ENCODE measurements at regions not wholly inside any gene's neighbourhood (a gene's known extent, or its start where the extent isn't known, plus 50 kb on each side); places are given as distances from the start of the nearest gene placed in this dataset.

- no peak overlapping the region for H3K4me3 ChIP-seq (ENCODE audit: insufficient read depth, low read depth, low read length)
- TF ChIP-seq CTCF (IDR thresholded peaks at IDR 0.05; ENCODE audit: insufficient read depth, low read depth, low read length) (no peak), EZH2 (IDR thresholded peaks at IDR 0.05; ENCODE audit: insufficient read depth, low read length) (no peak)
- H3K79me2 ChIP-seq (ENCODE audit: insufficient read depth, low read length) = no peaks in the 10 kb centered on the region
- H3K36me3 Mint-ChIP-seq (ENCODE audit: low read depth, unreplicated experiment) = no peaks in the 10 kb centered on the region
- H3K27me3 Mint-ChIP-seq (ENCODE audit: low read depth, unreplicated experiment) = peaks cover 2% of the 10 kb centered on the region
- FAIRE-seq (no peak), DNase-seq (ENCODE audit: low read depth) (no peak)
- no peak overlapping the region for H3K27ac Mint-ChIP-seq (ENCODE audit: unreplicated experiment)
- H3K4me1 Mint-ChIP-seq (ENCODE audit: low read depth, unreplicated experiment) = peaks cover 5% of the 10 kb centered on the region
- H3K9ac ChIP-seq (ENCODE audit: low read length) = no peak overlapping the region
- no peaks in the 10 kb centered on the region for H3K27me3 ChIP-seq (ENCODE audit: insufficient read depth, low read length)
- no peak overlapping the region for H3K27ac ChIP-seq (ENCODE audit: low read depth, low read length)
- no peaks in the 10 kb centered on the region for H3K4me1 ChIP-seq (ENCODE audit: insufficient read depth, low read length)
- no peak overlapping the region for H3K4me2 ChIP-seq (ENCODE audit: low read length)
- H3K9me3 ChIP-seq (ENCODE audit: insufficient read depth, low read depth, low read length) = no peaks in the 10 kb centered on the region
- no peaks in the 10 kb centered on the region for H4K20me1 ChIP-seq (ENCODE audit: insufficient read depth, low read length)
- no peak overlapping the region for H2AFZ ChIP-seq (ENCODE audit: low read depth, low read length)
- no peak overlapping the region for H3K4me3 Mint-ChIP-seq (ENCODE audit: unreplicated experiment)
- H3K36me3 ChIP-seq (ENCODE audit: insufficient read depth, low read length) = no peaks in the 10 kb centered on the region
- H3K9me3 Mint-ChIP-seq (ENCODE audit: unreplicated experiment) = no peaks in the 10 kb centered on the region
Observed at GRCh38 chr18:38318416-38318815, 752.8 kb upstream of the CELF4 start.

GRCh38 chr18:38313831-38314230, 748.2 kb upstream of the CELF4 start:
- Histone ChIP-seq H3K4me1 (ENCODE audit: insufficient read depth, low read length) (no peaks in the 10 kb centered on the region), H3K4me2 (ENCODE audit: low read length) (no peak overlapping the region), H3K27ac (ENCODE audit: low read depth, low read length) (no peak overlapping the region), H3K79me2 (ENCODE audit: insufficient read depth, low read length) (no peaks in the 10 kb centered on the region), H3K9ac (ENCODE audit: low read length) (no peak overlapping the region), H4K20me1 (ENCODE audit: insufficient read depth, low read length) (no peaks in the 10 kb centered on the region), H3K4me3 (ENCODE audit: insufficient read depth, low read depth, low read length) (no peak overlapping the region), H3K27me3 (ENCODE audit: insufficient read depth, low read length) (no peaks in the 10 kb centered on the region), H3K36me3 (ENCODE audit: insufficient read depth, low read length) (no peaks in the 10 kb centered on the region), H2AFZ (ENCODE audit: low read depth, low read length) (no peak overlapping the region), H3K9me3 (ENCODE audit: insufficient read depth, low read depth, low read length) (no peaks in the 10 kb centered on the region)
- no peak overlapping the region for H3K27ac Mint-ChIP-seq (ENCODE audit: unreplicated experiment)
- FAIRE-seq (no peak), DNase-seq (ENCODE audit: low read depth) (no peak)
- TF ChIP-seq EZH2 (IDR thresholded peaks at IDR 0.05; ENCODE audit: insufficient read depth, low read length) (no peak), CTCF (IDR thresholded peaks at IDR 0.05; ENCODE audit: insufficient read depth, low read depth, low read length) (no peak)
- no peaks in the 10 kb centered on the region for H3K36me3 Mint-ChIP-seq (ENCODE audit: low read depth, unreplicated experiment)
- H3K4me3 Mint-ChIP-seq (ENCODE audit: unreplicated experiment) = no peak overlapping the region
- H3K4me1 Mint-ChIP-seq (ENCODE audit: low read depth, unreplicated experiment) = peaks cover 16% of the 10 kb centered on the region
- peaks cover 2% of the 10 kb centered on the region for H3K27me3 Mint-ChIP-seq (ENCODE audit: low read depth, unreplicated experiment)
- H3K9me3 Mint-ChIP-seq (ENCODE audit: unreplicated experiment) = no peaks in the 10 kb centered on the region

GRCh38 chr18:38312532-38312931, 746.9 kb upstream of the CELF4 start:
- Histone ChIP-seq H3K9ac (ENCODE audit: low read length) (no peak overlapping the region), H3K4me1 (ENCODE audit: insufficient read depth, low read length) (no peaks in the 10 kb centered on the region), H3K9me3 (ENCODE audit: insufficient read depth, low read depth, low read length) (peaks cover 5% of the 10 kb centered on the region), H3K4me2 (ENCODE audit: low read length) (no peak overlapping the region), H3K79me2 (ENCODE audit: insufficient read depth, low read length) (no peaks in the 10 kb centered on the region), H3K36me3 (ENCODE audit: insufficient read depth, low read length) (no peaks in the 10 kb centered on the region), H4K20me1 (ENCODE audit: insufficient read depth, low read length) (no peaks in the 10 kb centered on the region), H2AFZ (ENCODE audit: low read depth, low read length) (no peak overlapping the region), H3K4me3 (ENCODE audit: insufficient read depth, low read depth, low read length) (no peak overlapping the region), H3K27me3 (ENCODE audit: insufficient read depth, low read length) (no peaks in the 10 kb centered on the region), H3K27ac (ENCODE audit: low read depth, low read length) (no peak overlapping the region)
- FAIRE-seq (no peak), DNase-seq (ENCODE audit: low read depth) (no peak)
- no peak overlapping the region for H3K4me3 Mint-ChIP-seq (ENCODE audit: unreplicated experiment)
- no peak overlapping the region for H3K27ac Mint-ChIP-seq (ENCODE audit: unreplicated experiment)
- H3K4me1 Mint-ChIP-seq (ENCODE audit: low read depth, unreplicated experiment) = peaks cover 16% of the 10 kb centered on the region
- H3K27me3 Mint-ChIP-seq (ENCODE audit: low read depth, unreplicated experiment) = peaks cover 2% of the 10 kb centered on the region
- no peaks in the 10 kb centered on the region for H3K9me3 Mint-ChIP-seq (ENCODE audit: unreplicated experiment)
- TF ChIP-seq CTCF (IDR thresholded peaks at IDR 0.05; ENCODE audit: insufficient read depth, low read depth, low read length) (no peak), EZH2 (IDR thresholded peaks at IDR 0.05; ENCODE audit: insufficient read depth, low read length) (no peak)
- H3K36me3 Mint-ChIP-seq (ENCODE audit: low read depth, unreplicated experiment) = no peaks in the 10 kb centered on the region
